ENCODE measurements at regions not wholly inside any gene's neighbourhood (a gene's known extent, or its start where the extent isn't known, plus 50 kb on each side); places are given as distances from the start of the nearest gene placed in this dataset.

DNA sequence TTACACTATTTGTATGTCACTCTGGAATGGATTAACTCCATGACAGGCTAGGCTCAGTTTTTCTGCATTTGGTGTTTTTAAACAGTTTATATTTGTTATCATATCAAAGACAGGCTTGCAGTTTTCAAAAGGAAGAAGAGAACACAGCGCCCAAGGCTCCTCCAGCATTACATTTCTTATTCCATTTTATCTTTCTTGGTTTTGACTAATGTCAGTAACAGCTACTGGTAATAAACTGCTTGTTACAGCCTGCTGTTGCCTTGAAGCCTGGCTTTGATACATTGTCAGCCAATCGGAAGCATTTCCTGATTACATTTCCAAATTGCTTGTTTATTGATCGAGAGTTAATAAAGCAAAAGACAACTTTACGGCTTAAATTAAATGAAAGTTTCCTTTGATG, 166.0 kb upstream of the MDFIC start:
- DNase-seq, result no peak

DNA sequence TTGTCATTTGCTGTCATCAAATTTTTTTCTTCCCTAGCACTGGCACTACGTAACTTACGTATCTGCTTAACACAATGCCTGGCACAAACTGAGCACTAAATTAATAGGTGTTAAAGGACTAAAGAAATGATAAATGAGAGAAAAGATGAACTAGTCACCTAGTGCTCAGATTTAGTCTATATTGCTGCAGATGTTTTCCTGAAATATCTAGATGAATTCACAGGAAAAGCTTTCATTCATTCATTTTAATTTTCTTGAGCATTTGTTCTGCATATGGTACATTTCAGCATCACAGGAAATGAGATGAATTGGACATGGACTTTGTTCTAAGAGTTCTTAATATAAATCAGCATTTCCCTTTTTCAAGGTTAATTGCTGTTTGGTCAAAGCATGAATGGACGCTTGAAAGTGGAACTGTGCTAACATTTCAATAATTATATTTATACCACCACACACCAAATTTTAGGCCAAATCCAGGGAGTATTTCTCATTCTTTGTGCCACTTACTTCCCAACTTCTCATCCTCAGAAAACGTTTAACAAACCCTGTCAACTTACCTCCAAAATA, 163.2 kb upstream of the MDFIC start:
- no peak for DNase-seq

DNA sequence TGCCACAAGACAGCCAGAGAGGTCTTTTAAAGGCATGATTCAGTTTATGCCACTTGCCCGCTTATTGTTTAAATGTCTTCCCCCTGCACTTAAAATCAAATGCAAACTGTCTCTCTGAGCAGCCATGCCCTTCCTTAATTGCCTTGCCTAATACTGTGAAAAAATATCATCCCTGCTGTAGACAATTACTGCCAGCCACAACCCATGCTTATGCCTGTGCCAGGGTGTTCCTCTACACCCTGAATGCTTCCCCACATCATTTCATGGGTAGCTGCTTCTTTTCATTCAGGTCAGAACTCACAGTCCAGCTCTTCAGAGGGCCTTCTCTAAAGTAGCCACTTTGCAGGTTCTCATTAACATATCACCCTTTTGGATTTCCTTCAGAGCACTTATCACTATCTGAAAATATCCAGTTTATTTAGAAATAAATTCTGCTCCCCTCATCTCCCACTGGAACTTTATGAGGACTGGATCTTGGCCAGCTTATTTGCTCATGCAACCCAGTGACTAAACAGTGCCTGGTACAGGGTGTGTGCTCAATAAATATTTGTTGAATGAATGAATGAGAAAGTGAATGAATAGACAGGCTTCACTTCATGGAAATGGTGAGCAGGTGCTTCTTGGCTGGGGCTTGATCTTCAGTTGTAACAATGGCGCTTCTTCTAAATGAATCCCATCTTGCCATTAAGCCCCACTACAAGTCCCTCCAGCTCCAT, 162.4 kb upstream of the MDFIC start:
- DNase-seq, result no peak

GRCh38 chr7:114760477-114760876, 161.4 kb upstream of the MDFIC start:
- no peak for DNase-seq

- no peak for DNase-seq
Measured at GRCh38 chr7:114761973-114762372, 159.9 kb upstream of the MDFIC start.

DNA sequence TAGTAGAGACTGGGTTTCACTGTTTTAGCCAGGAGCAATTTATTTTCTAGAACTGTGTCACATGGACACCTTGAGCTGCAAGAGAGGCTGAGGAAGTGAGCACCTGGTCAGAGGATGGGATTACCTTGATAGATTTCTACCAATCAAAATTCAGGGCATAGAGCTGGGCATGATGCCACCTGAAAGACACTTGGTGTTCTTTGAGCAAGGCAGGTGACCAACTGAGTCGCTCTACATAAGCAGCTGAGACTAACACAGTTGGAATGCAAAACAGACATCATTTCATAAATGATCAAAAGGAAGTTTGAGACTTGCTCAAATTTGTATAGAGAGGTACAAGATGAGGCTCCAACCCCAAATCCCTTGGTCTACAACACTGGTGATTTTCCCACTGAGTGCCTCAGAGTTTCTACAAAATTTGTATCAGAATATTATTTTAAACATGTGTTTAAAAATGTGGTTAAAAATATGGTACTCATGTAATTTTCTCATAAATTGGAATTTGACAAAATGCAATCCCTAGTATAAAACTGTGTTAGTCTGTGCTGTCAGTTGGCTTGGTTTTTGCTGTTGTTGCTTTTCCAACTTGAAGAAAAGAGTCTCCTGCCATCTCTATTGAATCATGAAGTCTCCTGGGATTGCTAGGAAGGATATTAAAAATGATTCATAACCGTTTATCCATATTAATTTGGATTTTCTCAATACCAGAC, 156.4 kb upstream of the MDFIC start:
- DNase-seq, result no peak

- DNase-seq, result no peak
Measured at GRCh38 chr7:114766041-114766356, 155.9 kb upstream of the MDFIC start.

DNA sequence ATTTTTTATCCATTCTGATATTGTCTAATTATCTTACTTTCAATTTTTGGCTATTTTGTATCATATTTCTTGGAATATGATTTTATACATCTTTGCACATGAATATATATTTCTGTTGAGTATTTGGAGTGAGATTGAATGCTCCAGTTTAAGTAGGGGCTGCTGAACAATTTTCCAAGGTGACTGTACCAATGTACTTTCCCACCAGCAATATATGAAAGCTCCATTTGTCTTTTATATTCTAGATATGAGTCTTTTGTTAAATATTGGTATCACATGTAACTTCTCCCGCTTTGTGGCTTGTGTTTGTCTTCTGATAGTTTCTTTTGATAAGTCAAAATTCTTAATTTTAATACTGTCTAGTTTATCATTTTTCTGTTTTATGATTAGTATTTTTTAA, 144.6 kb upstream of the MDFIC start:
- no peak for DNase-seq

- no peak for DNase-seq
Measured at GRCh38 chr7:114783508-114783907, 138.4 kb upstream of the MDFIC start.

- no peak for DNase-seq
Measured at GRCh38 chr7:114784177-114784576, 137.7 kb upstream of the MDFIC start.

DNA sequence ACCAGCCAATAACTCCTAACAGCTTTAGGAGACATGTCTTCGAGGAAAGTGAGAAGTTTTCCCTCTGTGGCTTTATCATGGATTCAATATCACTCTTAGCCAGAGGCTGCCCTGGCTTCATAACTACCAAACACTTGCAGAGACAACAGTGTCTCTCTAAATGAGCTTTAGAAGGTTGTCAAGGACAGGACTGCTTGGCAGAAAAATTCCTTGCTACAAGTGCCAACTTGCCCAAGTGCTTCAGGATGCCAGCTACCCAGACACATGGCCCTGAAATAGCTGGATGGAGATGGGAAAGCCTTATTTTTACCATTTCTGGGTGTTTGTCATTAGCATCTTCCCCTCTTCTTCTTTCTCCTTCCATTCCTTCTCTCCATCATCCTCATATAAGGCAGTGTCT, 137.1 kb upstream of the MDFIC start:
- DNase-seq, result no peak

DNA sequence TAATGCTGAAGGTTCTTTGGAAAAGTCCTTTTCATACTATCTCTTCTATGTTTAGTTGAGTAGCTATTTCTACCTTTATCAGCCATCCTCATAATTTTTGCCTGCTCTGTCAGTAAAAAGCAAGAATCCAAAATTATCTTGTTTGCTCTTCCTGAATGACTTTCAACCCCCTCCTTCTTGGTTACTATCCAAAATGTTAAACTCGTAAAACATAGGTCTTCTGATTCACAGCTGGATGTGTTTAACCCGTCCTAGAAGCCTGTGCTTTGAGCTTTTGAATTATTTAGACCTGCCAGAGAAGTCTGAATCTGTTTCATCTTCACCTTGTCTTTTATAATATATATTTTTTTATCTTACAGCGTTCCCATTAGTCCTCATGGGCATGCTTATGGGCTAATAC, 136.4 kb upstream of the MDFIC start:
- DNase-seq, result no peak

DNA sequence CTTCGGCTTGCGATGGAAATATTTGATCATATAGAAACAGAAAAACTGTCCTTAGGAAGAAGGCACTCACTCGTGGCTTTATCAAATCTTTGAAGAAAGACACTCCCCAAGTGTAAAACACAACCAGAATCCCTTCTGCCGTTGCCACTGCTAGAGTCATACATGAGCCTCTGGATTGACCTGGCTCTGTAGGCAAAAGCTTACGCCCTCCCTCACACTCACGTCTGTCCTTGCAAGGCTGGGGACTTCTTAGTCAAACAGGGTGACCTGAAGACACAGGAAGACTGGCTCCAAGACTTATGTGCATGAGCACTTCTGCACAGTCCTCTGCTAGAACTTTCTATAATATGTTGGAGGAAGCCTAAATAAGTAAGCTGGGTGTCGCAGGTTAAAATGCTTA, 135.4 kb upstream of the MDFIC start:
- DNase-seq, result no peak

- no peak for DNase-seq
Measured at GRCh38 chr7:114787556-114787955, 134.3 kb upstream of the MDFIC start.

DNA sequence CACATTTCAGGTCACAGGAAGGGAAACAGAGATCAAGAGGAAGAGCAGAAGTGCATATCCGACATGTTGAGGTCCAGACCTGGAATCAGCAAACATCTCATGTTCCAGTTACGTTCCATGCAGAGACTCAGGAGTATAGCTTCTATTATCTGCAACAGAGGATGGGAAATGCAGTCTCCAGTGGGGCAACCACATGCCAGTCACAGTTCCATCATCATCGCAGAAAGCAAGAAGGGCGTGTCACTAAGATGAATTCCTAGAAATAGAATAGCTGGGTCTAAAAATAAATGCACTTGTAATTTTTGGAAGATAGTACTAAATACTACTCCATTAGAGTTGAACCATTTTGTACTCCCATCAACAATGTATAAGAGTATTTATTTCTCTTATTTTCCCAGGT, 133.2 kb upstream of the MDFIC start:
- DNase-seq, result no peak

DNA sequence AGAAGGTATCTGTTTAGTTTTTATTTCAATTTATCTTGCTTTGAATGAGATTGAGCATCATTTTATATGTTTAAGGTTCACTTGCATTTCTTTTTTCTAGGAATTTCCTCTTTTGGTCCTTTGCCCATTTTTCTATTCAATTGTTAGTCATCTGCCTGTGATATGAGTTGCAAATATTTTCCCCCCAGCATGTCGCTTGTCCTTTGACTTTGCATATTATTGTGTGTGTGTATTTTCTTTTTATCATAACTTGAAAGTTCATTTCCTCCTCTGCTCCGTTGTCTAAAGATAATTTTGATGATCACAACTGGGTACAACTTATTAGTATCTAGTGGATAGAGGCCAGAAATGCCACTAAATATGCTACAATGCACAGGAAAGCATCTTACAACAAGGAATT, 132.7 kb upstream of the MDFIC start:
- DNase-seq, result no peak

GRCh38 chr7:114789871-114790311, 132.0 kb upstream of the MDFIC start:
- no peak for DNase-seq

DNA sequence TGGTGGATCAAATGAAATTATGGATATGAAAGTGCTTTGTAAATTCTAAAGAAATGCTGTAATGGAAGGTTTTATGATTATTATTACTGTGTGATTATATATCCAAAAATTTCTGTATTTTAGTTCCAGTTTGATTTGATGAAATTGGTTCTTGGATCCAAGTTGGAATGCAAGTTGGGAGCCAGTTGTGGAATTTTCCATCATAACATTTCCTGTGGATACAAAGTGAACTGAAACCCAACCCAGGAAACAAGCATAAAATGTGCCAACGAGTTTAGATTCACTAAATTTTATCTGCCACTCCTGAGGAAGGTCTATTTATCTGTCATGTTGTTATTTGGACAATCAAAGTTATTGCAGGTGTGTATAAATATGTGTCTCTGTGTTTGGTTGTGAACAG, 131.4 kb upstream of the MDFIC start:
- DNase-seq, result no peak

DNA sequence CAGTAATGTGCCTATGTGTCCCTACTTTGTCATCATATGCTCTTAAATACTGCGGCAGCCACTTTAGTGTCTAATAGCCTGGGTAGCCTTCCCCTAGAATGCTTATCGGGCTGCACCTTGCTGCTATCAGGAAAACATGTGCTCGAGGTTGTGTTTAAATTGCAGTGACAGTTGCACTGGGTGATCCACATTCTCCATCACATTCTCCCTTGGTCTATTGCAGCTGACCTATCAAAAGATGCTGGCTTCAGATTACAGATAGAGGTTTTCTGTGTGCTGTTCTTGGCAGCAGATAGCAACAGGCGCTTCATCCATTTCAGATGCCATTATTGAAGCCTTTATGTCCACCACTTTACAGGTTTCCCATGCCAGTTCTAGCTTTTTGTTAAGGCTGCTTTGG, 130.1 kb upstream of the MDFIC start:
- DNase-seq, result no peak

- DNase-seq, result no peak
Measured at GRCh38 chr7:114793155-114793845, 128.6 kb upstream of the MDFIC start.

DNA sequence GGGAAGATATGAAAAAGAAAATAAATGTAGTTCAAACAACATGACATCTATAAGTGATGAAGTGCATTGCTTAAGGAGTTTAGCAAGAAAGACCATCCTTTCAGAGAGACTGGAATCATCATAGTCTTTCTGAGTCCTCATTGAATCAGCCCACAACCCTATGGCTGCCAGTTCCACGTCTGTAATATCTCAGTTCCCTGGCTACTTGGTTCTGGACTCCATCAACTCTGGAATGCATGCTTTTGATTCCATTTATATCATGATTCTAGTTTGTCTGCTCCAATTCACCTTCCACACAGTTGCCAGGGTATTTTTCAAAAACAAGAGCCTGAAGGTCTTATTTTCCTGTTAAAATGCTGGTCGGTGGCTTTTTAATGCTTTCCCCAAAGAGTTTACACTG, 126.4 kb upstream of the MDFIC start:
- no peak for DNase-seq

GRCh38 chr7:114799628-114800028, 122.3 kb upstream of the MDFIC start:
- no peak for DNase-seq

GRCh38 chr7:114802632-114803031, 119.3 kb upstream of the MDFIC start:
- DNase-seq, result no peak

- DNase-seq, result no peak
Measured at GRCh38 chr7:114806590-114807162, 115.2 kb upstream of the MDFIC start.
